Mesenchymal stem cell (in vitro differentiated cells and primary cell): ENCODE measurements at regions not wholly inside any gene's neighbourhood (a gene's known extent, or its start where the extent isn't known, plus 50 kb on each side); places are given as distances from the start of the nearest gene placed in this dataset.

Experiments
- DNase-seq: peaks from one replicate; pipeline ENCODE4 v3.0.0-alpha.2; 2013
- H2AFZ ChIP-seq: one replicate; pipeline ENCODE4 v1.6.1; 2013; ENCODE audit warnings: low read depth, mild to moderate bottlenecking, control low read depth, inconsistent platforms, low read length, moderate library complexity
- H2AK5ac ChIP-seq: 2 replicates; pipeline ENCODE4 v1.6.1; 2013; ENCODE audit warnings: low read length, moderate library complexity, mild to moderate bottlenecking, inconsistent platforms; ENCODE audit not compliant: severe bottlenecking
- H2BK120ac ChIP-seq: one replicate; pipeline ENCODE4 v1.6.1; 2013; ENCODE audit warnings: low read depth, mild to moderate bottlenecking, inconsistent platforms, low read length, moderate library complexity
- H2BK12ac ChIP-seq, 2 experiments: one replicate each; pipeline ENCODE4 v1.6.1; 2013; ENCODE audit warnings: inconsistent platforms in 2 of 2, low read length in 2 of 2, mild to moderate bottlenecking in 2 of 2, moderate library complexity in 2 of 2, control low read depth in 1 of 2
- H2BK15ac ChIP-seq: one replicate; pipeline ENCODE4 v1.6.1; 2013; ENCODE audit warnings: mild to moderate bottlenecking, low read depth, inconsistent platforms; ENCODE audit not compliant: poor library complexity, severe bottlenecking
- H2BK5ac ChIP-seq: 2 replicates; pipeline ENCODE4 v1.6.1; 2013; ENCODE audit warnings: low read depth, mild to moderate bottlenecking, low read length, control low read depth, inconsistent platforms; ENCODE audit not compliant: poor library complexity, severe bottlenecking
- H3K14ac ChIP-seq, 2 experiments: one replicate each; pipeline ENCODE4 v1.6.1; 2013; ENCODE audit warnings: inconsistent platforms in 2 of 2, low read length in 2 of 2, control low read depth in 1 of 2, mild to moderate bottlenecking in 1 of 2, moderate library complexity in 1 of 2
- H3K18ac ChIP-seq, 2 experiments: one replicate each; pipeline ENCODE4 v1.6.1; 2013; ENCODE audit warnings: inconsistent platforms in 2 of 2, low read length in 2 of 2, control low read depth in 1 of 2, low read depth in 1 of 2, mild to moderate bottlenecking in 1 of 2
- H3K23ac ChIP-seq, 2 experiments: one replicate each; pipeline ENCODE4 v1.6.1; 2013; ENCODE audit warnings: inconsistent platforms in 2 of 2, low read length in 2 of 2, mild to moderate bottlenecking in 2 of 2, moderate library complexity in 2 of 2, control low read depth in 1 of 2
- H3K27ac ChIP-seq: 2 replicates; pipeline ENCODE4 v1.5.1; 2013; ENCODE audit warnings: mild to moderate bottlenecking, moderate library complexity, low read length, control low read depth, inconsistent platforms; ENCODE audit not compliant: poor library complexity, severe bottlenecking
- H3K27me3 ChIP-seq, 2 experiments: 2 replicates each; pipeline versions ENCODE4 v1.6.1 to v1.7.0; 2013; ENCODE audit warnings: low read length in 2 of 2, mild to moderate bottlenecking in 2 of 2, moderate library complexity in 2 of 2, control low read depth in 1 of 2, inconsistent platforms in 1 of 2; ENCODE audit not compliant: control insufficient read depth in 1 of 2, insufficient read depth in 1 of 2
- H3K36me3 ChIP-seq, 2 experiments: 2 replicates each; pipeline versions ENCODE4 v1.6.1 to v1.7.0; 2013; ENCODE audit warnings: low read length in 2 of 2, control low read depth in 1 of 2, inconsistent platforms in 1 of 2, low read depth in 1 of 2, mild to moderate bottlenecking in 1 of 2; ENCODE audit not compliant: insufficient read depth in 2 of 2, control insufficient read depth in 1 of 2
- H3K4ac ChIP-seq, 2 experiments: one replicate each; pipeline ENCODE4 v1.6.1; 2013; ENCODE audit warnings: inconsistent platforms in 2 of 2, low read length in 2 of 2, mild to moderate bottlenecking in 2 of 2, moderate library complexity in 2 of 2, control low read depth in 1 of 2, low read depth in 1 of 2
- H3K4me1 ChIP-seq: 2 replicates; pipeline ENCODE4 v1.6.1; 2013; ENCODE audit warnings: low read depth, low read length, control low read depth; ENCODE audit not compliant: control insufficient read depth, insufficient read depth
- H3K4me2 ChIP-seq: 2 replicates; pipeline ENCODE4 v1.6.1; 2013; ENCODE audit warnings: low read length, mild to moderate bottlenecking, inconsistent platforms; ENCODE audit not compliant: poor library complexity, severe bottlenecking
- H3K4me3 ChIP-seq, 2 experiments: 2 replicates each; pipeline versions ENCODE4 v1.5.1 to v1.7.0; 2013; ENCODE audit warnings: low read length in 2 of 2, mild to moderate bottlenecking in 2 of 2, control low read depth in 1 of 2, low read depth in 1 of 2; ENCODE audit not compliant: insufficient read depth in 1 of 2
- H3K79me1 ChIP-seq: replicated peaks from 2 replicates; pipeline ENCODE4 v1.6.1; 2013; ENCODE audit warnings: mild to moderate bottlenecking, control low read depth, low read length, inconsistent platforms; ENCODE audit not compliant: poor library complexity, severe bottlenecking
- H3K9ac ChIP-seq: 2 replicates; pipeline ENCODE4 v1.7.0; 2013; ENCODE audit warnings: mild to moderate bottlenecking, low read length, moderate library complexity
- H3K9me3 ChIP-seq: 2 replicates; pipeline ENCODE4 v1.7.0; 2013; ENCODE audit warnings: mild to moderate bottlenecking, low read length; ENCODE audit not compliant: control insufficient read depth
- H4K8ac ChIP-seq: one replicate; pipeline ENCODE4 v1.6.1; 2013; ENCODE audit warnings: inconsistent platforms, mild to moderate bottlenecking, low read length, moderate library complexity
- H4K91ac ChIP-seq: one replicate; pipeline ENCODE4 v1.6.1; 2013; ENCODE audit warnings: mild to moderate bottlenecking, low read length, inconsistent platforms
- WGBS: methylation state at CpG from one replicate; pipeline ENCODE4 v1.1.7; 2013; ENCODE audit warnings: mixed read lengths; 5-methylcytosine and 5-hydroxymethylcytosine counted together

DNA sequence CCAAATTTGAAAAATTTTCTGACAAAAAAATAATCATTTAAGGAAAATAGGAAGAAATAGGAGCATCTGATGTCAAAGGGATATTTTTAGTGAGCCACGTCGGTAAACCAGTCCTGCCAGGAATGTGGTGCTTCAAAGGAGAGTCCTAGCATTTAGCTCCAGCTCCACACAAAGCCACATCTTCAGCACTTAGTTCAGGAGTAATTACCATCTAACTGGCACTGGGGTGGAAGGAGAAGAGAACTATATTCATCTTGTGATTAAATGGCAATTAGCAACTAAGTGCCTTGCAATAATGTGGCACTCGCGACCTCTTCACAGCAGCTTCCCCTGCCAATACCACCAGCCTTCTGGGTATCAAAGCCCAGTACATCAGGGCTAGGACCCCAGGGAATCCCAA is 409.1 kb downstream of the SETD4 start:
- Histone ChIP-seq H3K4me1 (no peaks in the 10 kb centered on the region), H3K9me3 (no peaks in the 10 kb centered on the region), H2BK120ac (no peak overlapping the region), H3K27ac (no peak overlapping the region), H2AFZ (no peak overlapping the region), H3K9ac (no peak overlapping the region), H3K23ac (no peak overlapping the region), H3K4me3 (no peak overlapping the region), H3K4me2 (no peak overlapping the region), H3K4ac (no peak overlapping the region), H3K27me3 (peaks cover 0 to 9% of the 10 kb centered on the region in 2 experiments), H4K91ac (no peak overlapping the region), H3K14ac (no peak overlapping the region), H3K79me1 (no peaks in the 10 kb centered on the region), H4K8ac (no peak overlapping the region), H3K36me3 (no peaks in the 10 kb centered on the region), H2AK5ac (no peak overlapping the region), H3K18ac (no peak overlapping the region), H2BK5ac (no peak overlapping the region), H2BK12ac (no peak overlapping the region), H2BK15ac (no peak overlapping the region)
- 100% methylated on average over 2 of the region's 4 CpGs for WGBS
- no peak for DNase-seq

- no peak overlapping the region for H3K23ac ChIP-seq
These were observed 411.1 kb downstream of the SETD4 start for GRCh38 chr21:35649186-35649585.

DNA sequence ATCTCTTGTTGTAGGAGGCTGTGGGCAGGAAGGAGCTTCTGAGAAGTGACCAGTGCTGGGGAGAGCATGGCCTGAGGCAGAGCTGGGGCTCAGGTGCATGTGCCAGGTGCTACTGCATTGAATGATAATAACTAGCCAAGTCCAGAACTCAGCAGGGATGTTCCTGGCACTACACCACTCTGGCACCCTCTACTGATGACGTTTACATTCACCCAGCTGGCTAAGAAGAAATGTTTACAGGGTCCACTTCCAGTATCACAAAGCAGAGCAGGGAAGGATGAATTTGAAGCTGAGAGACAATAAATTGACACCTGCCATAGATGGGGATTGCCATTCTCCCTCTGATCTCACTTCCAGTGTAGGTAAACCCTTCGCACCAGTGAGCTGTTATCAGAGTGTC is 411.8 kb downstream of the SETD4 start:
- Histone ChIP-seq H3K36me3 (no peaks in the 10 kb centered on the region), H4K91ac (no peak overlapping the region), H3K18ac (no peak overlapping the region), H3K14ac (no peak overlapping the region), H2BK120ac (no peak overlapping the region), H3K4me3 (no peak overlapping the region), H3K23ac (peak overlapping the region in 1 of 2 experiments; percentile 72), H3K4me2 (no peak overlapping the region), H3K27ac (no peak overlapping the region), H3K27me3 (peaks cover 0 to 9% of the 10 kb centered on the region in 2 experiments), H3K4me1 (no peaks in the 10 kb centered on the region), H2AFZ (no peak overlapping the region), H3K9ac (peak overlapping the region; percentile 39), H2BK15ac (no peak overlapping the region), H4K8ac (no peak overlapping the region), H2BK12ac (no peak overlapping the region), H2BK5ac (no peak overlapping the region), H3K79me1 (no peaks in the 10 kb centered on the region), H2AK5ac (no peak overlapping the region), H3K4ac (no peak overlapping the region), H3K9me3 (no peaks in the 10 kb centered on the region)
- 91% methylated on average over 1 of the region's 2 CpGs for whole genome bisulfite sequencing
- no peak for DNase-seq

More at GRCh38 chr21:35649186-35649585, 411.1 kb downstream of the SETD4 start:
- Histone ChIP-seq H4K91ac (no peak overlapping the region), H4K8ac (no peak overlapping the region), H3K27me3 (peaks cover 0 to 9% of the 10 kb centered on the region in 2 experiments), H2BK120ac (no peak overlapping the region), H2BK15ac (no peak overlapping the region), H3K9ac (peak overlapping the region; percentile 39), H3K36me3 (no peaks in the 10 kb centered on the region), H3K4me1 (no peaks in the 10 kb centered on the region), H3K9me3 (no peaks in the 10 kb centered on the region), H2AK5ac (no peak overlapping the region), H2AFZ (no peak overlapping the region), H2BK12ac (no peak overlapping the region), H3K79me1 (no peaks in the 10 kb centered on the region), H3K4ac (no peak overlapping the region), H3K14ac (no peak overlapping the region), H3K18ac (no peak overlapping the region), H3K4me3 (no peak overlapping the region), H3K27ac (no peak overlapping the region), H2BK5ac (no peak overlapping the region), H3K4me2 (no peak overlapping the region)
- WGBS: 23% methylated on average over 4 of the region's 4 CpGs
- peak; percentile 24 for DNase-seq

DNA sequence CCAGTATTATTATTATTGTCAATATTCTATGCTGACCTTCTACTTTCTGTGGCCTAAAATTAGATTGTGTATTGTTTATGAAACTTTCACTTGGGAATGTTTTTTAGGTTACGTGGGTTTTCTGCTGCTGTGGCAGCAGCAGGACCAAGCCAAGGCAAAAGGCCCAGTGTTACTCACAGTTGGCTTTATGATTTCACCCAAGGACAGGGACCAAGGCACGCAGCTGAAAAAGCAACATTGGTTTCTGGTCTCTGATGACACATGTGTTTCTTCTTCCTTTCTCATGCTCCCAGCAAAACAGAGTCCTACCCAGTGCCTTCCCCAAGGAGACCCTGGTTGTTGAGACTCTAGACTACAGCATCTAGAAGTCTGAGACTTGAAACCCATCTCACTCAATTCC is 413.7 kb downstream of the SETD4 start:
- Histone ChIP-seq H3K4ac (no peak overlapping the region), H2BK120ac (no peak overlapping the region), H2BK15ac (no peak overlapping the region), H2AK5ac (no peak overlapping the region), H3K14ac (no peak overlapping the region), H3K79me1 (no peaks in the 10 kb centered on the region), H3K36me3 (no peaks in the 10 kb centered on the region), H3K18ac (no peak overlapping the region), H3K4me2 (no peak overlapping the region), H2BK12ac (no peak overlapping the region), H3K27ac (no peak overlapping the region), H2AFZ (no peak overlapping the region), H3K23ac (no peak overlapping the region), H3K9ac (peak overlapping the region; percentile 34), H3K4me1 (no peaks in the 10 kb centered on the region), H4K91ac (no peak overlapping the region), H4K8ac (no peak overlapping the region), H3K4me3 (no peak overlapping the region), H2BK5ac (no peak overlapping the region), H3K9me3 (no peaks in the 10 kb centered on the region), H3K27me3 (peaks cover 0 to 4% of the 10 kb centered on the region in 2 experiments)
- WGBS: 87% methylated on average over 2 of the region's 2 CpGs
- no peak for DNase-seq
